ENCODE measurements at regions not wholly inside any gene's neighbourhood (a gene's known extent, or its start where the extent isn't known, plus 50 kb on each side); places are given as distances from the start of the nearest gene placed in this dataset.

GRCh38 chr13:37944081-37944868 lies 74.7 kb upstream of the TRPC4 start:
- Mint-ChIP-seq H3K27ac (ENCODE audit: unreplicated experiment) (no peak overlapping the region), H3K27me3 (ENCODE audit: unreplicated experiment) (no peaks in the 10 kb centered on the region), H3K9me3 (ENCODE audit: unreplicated experiment) (no peaks in the 10 kb centered on the region), H3K4me3 (ENCODE audit: unreplicated experiment) (no peak overlapping the region), H3K36me3 (ENCODE audit: unreplicated experiment) (no peaks in the 10 kb centered on the region), H3K4me1 (ENCODE audit: low read depth, unreplicated experiment) (no peaks in the 10 kb centered on the region)
- TF ChIP-seq CTCF (IDR thresholded peaks at IDR 0.05; ENCODE audit: partially characterized antibody, unreplicated experiment), result no peak
- no peak for DNase-seq

- Mint-ChIP-seq H3K27me3 (ENCODE audit: unreplicated experiment) (no peaks in the 10 kb centered on the region), H3K9me3 (ENCODE audit: unreplicated experiment) (no peaks in the 10 kb centered on the region), H3K4me1 (ENCODE audit: low read depth, unreplicated experiment) (no peaks in the 10 kb centered on the region), H3K36me3 (ENCODE audit: unreplicated experiment) (no peaks in the 10 kb centered on the region), H3K4me3 (ENCODE audit: unreplicated experiment) (no peak overlapping the region), H3K27ac (ENCODE audit: unreplicated experiment) (no peak overlapping the region)
- TF ChIP-seq CTCF (IDR thresholded peaks at IDR 0.05; ENCODE audit: partially characterized antibody, unreplicated experiment), result no peak
- DNase-seq, result no peak
These were observed 73.4 kb upstream of the TRPC4 start for GRCh38 chr13:37942929-37943328.

GRCh38 chr13:37934339-37935191 lies 65.0 kb upstream of the TRPC4 start:
- Mint-ChIP-seq H3K27me3 (ENCODE audit: unreplicated experiment) (no peaks in the 10 kb centered on the region), H3K4me3 (ENCODE audit: unreplicated experiment) (no peak overlapping the region), H3K36me3 (ENCODE audit: unreplicated experiment) (no peaks in the 10 kb centered on the region), H3K4me1 (ENCODE audit: low read depth, unreplicated experiment) (peaks cover 1% of the 10 kb centered on the region), H3K9me3 (ENCODE audit: unreplicated experiment) (no peaks in the 10 kb centered on the region), H3K27ac (ENCODE audit: unreplicated experiment) (no peak overlapping the region)
- no peak for DNase-seq
- TF ChIP-seq CTCF (IDR thresholded peaks at IDR 0.05; ENCODE audit: partially characterized antibody, unreplicated experiment), result no peak

- Mint-ChIP-seq H3K4me1 (ENCODE audit: low read depth, unreplicated experiment) (peaks cover 6% of the 10 kb centered on the region), H3K27ac (ENCODE audit: unreplicated experiment) (no peak overlapping the region), H3K4me3 (ENCODE audit: unreplicated experiment) (no peak overlapping the region), H3K36me3 (ENCODE audit: unreplicated experiment) (no peaks in the 10 kb centered on the region), H3K27me3 (ENCODE audit: unreplicated experiment) (no peaks in the 10 kb centered on the region), H3K9me3 (ENCODE audit: unreplicated experiment) (no peaks in the 10 kb centered on the region)
- no peak for TF ChIP-seq CTCF (IDR thresholded peaks at IDR 0.05; ENCODE audit: partially characterized antibody, unreplicated experiment)
- DNase-seq, result no peak
These were observed 59.7 kb upstream of the TRPC4 start for GRCh38 chr13:37929308-37929707.

- no peak for TF ChIP-seq CTCF (IDR thresholded peaks at IDR 0.05; ENCODE audit: partially characterized antibody, unreplicated experiment)
- no peak overlapping the region for H3K4me3 Mint-ChIP-seq (ENCODE audit: unreplicated experiment)
- H3K9me3 Mint-ChIP-seq (ENCODE audit: unreplicated experiment), result no peaks in the 10 kb centered on the region
- peaks cover 6% of the 10 kb centered on the region for H3K4me1 Mint-ChIP-seq (ENCODE audit: low read depth, unreplicated experiment)
- DNase-seq, result no peak
- no peaks in the 10 kb centered on the region for H3K36me3 Mint-ChIP-seq (ENCODE audit: unreplicated experiment)
- H3K27me3 Mint-ChIP-seq (ENCODE audit: unreplicated experiment), result no peaks in the 10 kb centered on the region
- H3K27ac Mint-ChIP-seq (ENCODE audit: unreplicated experiment), result no peak overlapping the region
These were observed 58.0 kb upstream of the TRPC4 start for GRCh38 chr13:37927561-37927960.

All from glutamatergic neuron (in vitro differentiated cells).